Ectodermal cell (in vitro differentiated cells): ENCODE measurements at regions not wholly inside any gene's neighbourhood (a gene's known extent, or its start where the extent isn't known, plus 50 kb on each side); places are given as distances from the start of the nearest gene placed in this dataset.
"Not testable (repeated sequence)": the region's sequence is repeated elsewhere in the genome, so short reads cannot be mapped to it uniquely, and the experiment has no call there.

ENCODE experiments used
- H3K27ac ChIP-seq: 2 replicates; pipeline ENCODE4 v1.7.0; 2013; ENCODE audit warnings: mild to moderate bottlenecking, low read depth, low read length; ENCODE audit not compliant: insufficient read depth, poor library complexity, severe bottlenecking
- H3K27me3 ChIP-seq: 2 replicates; pipeline ENCODE4 v1.7.0; 2013; ENCODE audit warnings: mild to moderate bottlenecking, low read length; ENCODE audit not compliant: insufficient read depth, control insufficient read depth, poor library complexity, severe bottlenecking
- H3K36me3 ChIP-seq: one replicate; pipeline ENCODE4 v1.7.0; 2013; ENCODE audit warnings: low read length; ENCODE audit not compliant: control insufficient read depth, insufficient read depth
- H3K4me1 ChIP-seq: one replicate; pipeline ENCODE4 v1.7.0; 2013; ENCODE audit warnings: low read length; ENCODE audit not compliant: control insufficient read depth, insufficient read depth
- H3K4me3 ChIP-seq: 2 replicates; pipeline ENCODE4 v1.7.0; 2013; ENCODE audit warnings: low read depth, low read length, control low read depth; ENCODE audit not compliant: insufficient read depth
- H3K9me3 ChIP-seq: 2 replicates; pipeline ENCODE4 v1.7.0; 2013; ENCODE audit warnings: mild to moderate bottlenecking, low read length, moderate library complexity; ENCODE audit not compliant: control insufficient read depth
- WGBS, 2 experiments: methylation state at CpG; one replicate each; pipeline ENCODE4 v1.1.7; 2013; ENCODE audit warnings: missing lambda C conversion rate in 2 of 2; 5-methylcytosine and 5-hydroxymethylcytosine counted together

GRCh38 chr13:44051918-44052675 lies 172.4 kb downstream of the LACC1 start:
- peak overlapping the region; percentile 78 for H3K27ac ChIP-seq

GRCh38 chr13:44052780-44053184 lies 173.1 kb downstream of the LACC1 start:
- no peak overlapping the region for H3K4me3 ChIP-seq
- H3K27ac ChIP-seq, result peak overlapping the region; percentile 78
- 18 to 19% methylated on average over 10 of the region's 10 CpGs for WGBS, 2 experiments

More at GRCh38 chr13:44051918-44052675, 172.4 kb downstream of the LACC1 start:
- no peaks in the 10 kb centered on the region for H3K9me3 ChIP-seq
- H3K36me3 ChIP-seq, result no peaks in the 10 kb centered on the region
- H3K4me1 ChIP-seq, result peaks cover 17% of the 10 kb centered on the region
- no peaks in the 10 kb centered on the region for H3K27me3 ChIP-seq
- 85 to 94% methylated on average over 5 to 6 of the region's 6 CpGs for WGBS, 2 experiments
- no peak overlapping the region for H3K4me3 ChIP-seq

GRCh38 chr13:44053208-44053607 lies 173.5 kb downstream of the LACC1 start:
- no peaks in the 10 kb centered on the region for H3K27me3 ChIP-seq
- peak overlapping the region; percentile 78 for H3K27ac ChIP-seq
- peaks cover 17% of the 10 kb centered on the region for H3K4me1 ChIP-seq
- WGBS, 2 experiments, result 80 to 83% methylated on average over 1 to 4 of the region's 5 CpGs
- no peaks in the 10 kb centered on the region for H3K9me3 ChIP-seq
- no peak overlapping the region for H3K4me3 ChIP-seq
- H3K36me3 ChIP-seq, result no peaks in the 10 kb centered on the region

More at GRCh38 chr13:44052780-44053184, 173.1 kb downstream of the LACC1 start:
- H3K9me3 ChIP-seq, result no peaks in the 10 kb centered on the region
- no peaks in the 10 kb centered on the region for H3K27me3 ChIP-seq
- H3K36me3 ChIP-seq, result no peaks in the 10 kb centered on the region
- H3K4me1 ChIP-seq, result peaks cover 17% of the 10 kb centered on the region

GRCh38 chr13:44054525-44054924 lies 174.8 kb downstream of the LACC1 start:
- Histone ChIP-seq H3K27ac (no peak overlapping the region), H3K27me3 (no peaks in the 10 kb centered on the region), H3K4me3 (no peak overlapping the region), H3K36me3 (no peaks in the 10 kb centered on the region), H3K4me1 (peaks cover 17% of the 10 kb centered on the region), H3K9me3 (no peaks in the 10 kb centered on the region)
- WGBS, 2 experiments, result 100% methylated on average over 1 of the region's 1 CpG

- not testable (repeated sequence) for H3K9me3 ChIP-seq, H3K27me3 ChIP-seq, H3K4me3 ChIP-seq, H3K36me3 ChIP-seq, H3K27ac ChIP-seq
- 60 to 73% methylated on average over 6 of the region's 6 CpGs for WGBS, 2 experiments
- peaks cover 17% of the 10 kb centered on the region for H3K4me1 ChIP-seq
These were observed 176.0 kb downstream of the LACC1 start for GRCh38 chr13:44055681-44056080.

GRCh38 chr13:44058067-44058466 lies 178.4 kb downstream of the LACC1 start:
- Histone ChIP-seq H3K36me3 (no peaks in the 10 kb centered on the region), H3K27ac (no peak overlapping the region), H3K27me3 (no peaks in the 10 kb centered on the region), H3K4me1 (peaks cover 8% of the 10 kb centered on the region), H3K9me3 (no peaks in the 10 kb centered on the region), H3K4me3 (no peak overlapping the region)
- 92 to 93% methylated on average over 4 of the region's 4 CpGs for WGBS, 2 experiments

GRCh38 chr13:44058624-44059215 lies 179.0 kb downstream of the LACC1 start:
- Histone ChIP-seq H3K27me3 (no peaks in the 10 kb centered on the region), H3K27ac (no peak overlapping the region), H3K4me1 (peaks cover 1% of the 10 kb centered on the region), H3K4me3 (no peak overlapping the region), H3K9me3 (no peaks in the 10 kb centered on the region), H3K36me3 (no peaks in the 10 kb centered on the region)
- WGBS, 2 experiments, result 88 to 89% methylated on average over 1 of the region's 1 CpG

- no peak overlapping the region for H3K27ac ChIP-seq
- H3K36me3 ChIP-seq, result no peaks in the 10 kb centered on the region
- H3K9me3 ChIP-seq, result no peaks in the 10 kb centered on the region
- no peak overlapping the region for H3K4me3 ChIP-seq
- H3K4me1 ChIP-seq, result peaks cover 5% of the 10 kb centered on the region
- WGBS, 2 experiments, result 87 to 94% methylated on average over 3 of the region's 3 CpGs
- no peaks in the 10 kb centered on the region for H3K27me3 ChIP-seq
These were observed 182.2 kb downstream of the LACC1 start for GRCh38 chr13:44061876-44062275.

- WGBS, 2 experiments, result 93 to 100% methylated on average over 2 of the region's 2 CpGs
These were observed 183.8 kb downstream of the LACC1 start for GRCh38 chr13:44063467-44063866.

GRCh38 chr13:44063881-44064280 lies 184.2 kb downstream of the LACC1 start:
- 92 to 95% methylated on average over 2 of the region's 2 CpGs for WGBS, 2 experiments
- H3K4me3 ChIP-seq, result no peak overlapping the region
- no peaks in the 10 kb centered on the region for H3K27me3 ChIP-seq
- no peaks in the 10 kb centered on the region for H3K9me3 ChIP-seq
- no peaks in the 10 kb centered on the region for H3K36me3 ChIP-seq
- peaks cover 7% of the 10 kb centered on the region for H3K4me1 ChIP-seq
- H3K27ac ChIP-seq, result no peak overlapping the region

More at GRCh38 chr13:44063467-44063866, 183.8 kb downstream of the LACC1 start:
- H3K27ac ChIP-seq, result no peak overlapping the region
- H3K27me3 ChIP-seq, result no peaks in the 10 kb centered on the region
- peaks cover 7% of the 10 kb centered on the region for H3K4me1 ChIP-seq
- no peaks in the 10 kb centered on the region for H3K36me3 ChIP-seq
- H3K9me3 ChIP-seq, result no peaks in the 10 kb centered on the region
- no peak overlapping the region for H3K4me3 ChIP-seq
